ENCODE measurements at regions not wholly inside any gene's neighbourhood (a gene's known extent, or its start where the extent isn't known, plus 50 kb on each side); places are given as distances from the start of the nearest gene placed in this dataset.

DNA sequence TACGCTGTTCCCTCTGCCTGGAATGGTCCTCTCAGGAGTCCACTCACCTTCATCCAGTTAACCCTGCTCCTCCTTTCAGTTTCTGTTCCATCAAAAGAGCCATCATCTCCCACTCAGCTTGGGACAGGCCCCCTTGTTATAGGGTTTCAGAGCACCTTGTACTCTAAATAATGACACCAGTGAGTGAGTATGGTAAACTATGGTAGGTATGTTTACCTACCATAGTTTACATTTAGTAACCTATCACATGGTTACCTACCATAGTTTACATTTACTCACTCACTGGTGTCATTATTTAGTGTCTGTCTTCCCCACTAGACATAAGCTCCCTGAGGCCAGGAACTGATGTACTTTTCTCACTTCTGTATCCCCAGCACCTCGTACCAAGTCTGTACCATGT lies 130.2 kb upstream of the SESN3 start:
- TF ChIP-seq, protein P1, sequence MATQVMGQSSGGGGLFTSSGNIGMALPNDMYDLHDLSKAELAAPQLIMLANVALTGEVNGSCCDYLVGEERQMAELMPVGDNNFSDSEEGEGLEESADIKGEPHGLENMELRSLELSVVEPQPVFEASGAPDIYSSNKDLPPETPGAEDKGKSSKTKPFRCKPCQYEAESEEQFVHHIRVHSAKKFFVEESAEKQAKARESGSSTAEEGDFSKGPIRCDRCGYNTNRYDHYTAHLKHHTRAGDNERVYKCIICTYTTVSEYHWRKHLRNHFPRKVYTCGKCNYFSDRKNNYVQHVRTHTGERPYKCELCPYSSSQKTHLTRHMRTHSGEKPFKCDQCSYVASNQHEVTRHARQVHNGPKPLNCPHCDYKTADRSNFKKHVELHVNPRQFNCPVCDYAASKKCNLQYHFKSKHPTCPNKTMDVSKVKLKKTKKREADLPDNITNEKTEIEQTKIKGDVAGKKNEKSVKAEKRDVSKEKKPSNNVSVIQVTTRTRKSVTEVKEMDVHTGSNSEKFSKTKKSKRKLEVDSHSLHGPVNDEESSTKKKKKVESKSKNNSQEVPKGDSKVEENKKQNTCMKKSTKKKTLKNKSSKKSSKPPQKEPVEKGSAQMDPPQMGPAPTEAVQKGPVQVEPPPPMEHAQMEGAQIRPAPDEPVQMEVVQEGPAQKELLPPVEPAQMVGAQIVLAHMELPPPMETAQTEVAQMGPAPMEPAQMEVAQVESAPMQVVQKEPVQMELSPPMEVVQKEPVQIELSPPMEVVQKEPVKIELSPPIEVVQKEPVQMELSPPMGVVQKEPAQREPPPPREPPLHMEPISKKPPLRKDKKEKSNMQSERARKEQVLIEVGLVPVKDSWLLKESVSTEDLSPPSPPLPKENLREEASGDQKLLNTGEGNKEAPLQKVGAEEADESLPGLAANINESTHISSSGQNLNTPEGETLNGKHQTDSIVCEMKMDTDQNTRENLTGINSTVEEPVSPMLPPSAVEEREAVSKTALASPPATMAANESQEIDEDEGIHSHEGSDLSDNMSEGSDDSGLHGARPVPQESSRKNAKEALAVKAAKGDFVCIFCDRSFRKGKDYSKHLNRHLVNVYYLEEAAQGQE (IDR thresholded peaks at IDR 0.05; ENCODE audit: low read depth) = no peak
- TF ChIP-seq, protein P2, sequence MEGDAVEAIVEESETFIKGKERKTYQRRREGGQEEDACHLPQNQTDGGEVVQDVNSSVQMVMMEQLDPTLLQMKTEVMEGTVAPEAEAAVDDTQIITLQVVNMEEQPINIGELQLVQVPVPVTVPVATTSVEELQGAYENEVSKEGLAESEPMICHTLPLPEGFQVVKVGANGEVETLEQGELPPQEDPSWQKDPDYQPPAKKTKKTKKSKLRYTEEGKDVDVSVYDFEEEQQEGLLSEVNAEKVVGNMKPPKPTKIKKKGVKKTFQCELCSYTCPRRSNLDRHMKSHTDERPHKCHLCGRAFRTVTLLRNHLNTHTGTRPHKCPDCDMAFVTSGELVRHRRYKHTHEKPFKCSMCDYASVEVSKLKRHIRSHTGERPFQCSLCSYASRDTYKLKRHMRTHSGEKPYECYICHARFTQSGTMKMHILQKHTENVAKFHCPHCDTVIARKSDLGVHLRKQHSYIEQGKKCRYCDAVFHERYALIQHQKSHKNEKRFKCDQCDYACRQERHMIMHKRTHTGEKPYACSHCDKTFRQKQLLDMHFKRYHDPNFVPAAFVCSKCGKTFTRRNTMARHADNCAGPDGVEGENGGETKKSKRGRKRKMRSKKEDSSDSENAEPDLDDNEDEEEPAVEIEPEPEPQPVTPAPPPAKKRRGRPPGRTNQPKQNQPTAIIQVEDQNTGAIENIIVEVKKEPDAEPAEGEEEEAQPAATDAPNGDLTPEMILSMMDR (IDR thresholded peaks at IDR 0.05 in 2 of 3, conservative IDR thresholded peaks at IDR 0.05 in 1 of 3; ENCODE audit: borderline replicate concordance in 1 of 3, insufficient read depth in 1 of 3, low read depth in 2 of 3, low read length in 2 of 3) = no peak
- TF ChIP-seq EZH2phosphoT487 (IDR thresholded peaks at IDR 0.05; ENCODE audit: borderline replicate concordance) = no peak

Measured in HCT116 (cell line).